Esophagus squamous epithelium (tissue), 4 donors: ENCODE measurements at regions not wholly inside any gene's neighbourhood (a gene's known extent, or its start where the extent isn't known, plus 50 kb on each side); places are given as distances from the start of the nearest gene placed in this dataset.

Experiments
- POLR2A ChIP-seq, 4 donors: fragments of 450-650 bp; IDR thresholded peaks; one replicate each; pipeline ENCODE4 v1.6.1; 2017; ENCODE audit warnings: antibody characterized with exemption in 4 of 4, mild to moderate bottlenecking in 4 of 4, moderate library complexity in 3 of 4
- TF ChIP-seq, protein P1 (sequence below), 6 experiments: fragments of 450-650 bp in 4 of 6; fragments of 200-600 bp in 2 of 6; sonication (generic) in 2 of 6; IDR thresholded peaks; one replicate each; pipeline ENCODE4 v1.5.1; 2016 to 2019; ENCODE audit warnings: antibody characterized with exemption in 6 of 6, mild to moderate bottlenecking in 4 of 6, moderate library complexity in 4 of 6

GRCh38 chr6:165167861-165168260 is 141.5 kb downstream of the C6orf118 start:
- TF ChIP-seq, protein P1, sequence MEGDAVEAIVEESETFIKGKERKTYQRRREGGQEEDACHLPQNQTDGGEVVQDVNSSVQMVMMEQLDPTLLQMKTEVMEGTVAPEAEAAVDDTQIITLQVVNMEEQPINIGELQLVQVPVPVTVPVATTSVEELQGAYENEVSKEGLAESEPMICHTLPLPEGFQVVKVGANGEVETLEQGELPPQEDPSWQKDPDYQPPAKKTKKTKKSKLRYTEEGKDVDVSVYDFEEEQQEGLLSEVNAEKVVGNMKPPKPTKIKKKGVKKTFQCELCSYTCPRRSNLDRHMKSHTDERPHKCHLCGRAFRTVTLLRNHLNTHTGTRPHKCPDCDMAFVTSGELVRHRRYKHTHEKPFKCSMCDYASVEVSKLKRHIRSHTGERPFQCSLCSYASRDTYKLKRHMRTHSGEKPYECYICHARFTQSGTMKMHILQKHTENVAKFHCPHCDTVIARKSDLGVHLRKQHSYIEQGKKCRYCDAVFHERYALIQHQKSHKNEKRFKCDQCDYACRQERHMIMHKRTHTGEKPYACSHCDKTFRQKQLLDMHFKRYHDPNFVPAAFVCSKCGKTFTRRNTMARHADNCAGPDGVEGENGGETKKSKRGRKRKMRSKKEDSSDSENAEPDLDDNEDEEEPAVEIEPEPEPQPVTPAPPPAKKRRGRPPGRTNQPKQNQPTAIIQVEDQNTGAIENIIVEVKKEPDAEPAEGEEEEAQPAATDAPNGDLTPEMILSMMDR (IDR thresholded peaks at IDR 0.05), result no peak
- no peak for TF ChIP-seq POLR2A (IDR thresholded peaks at IDR 0.05)
